Loucy (cell line): ENCODE measurements at regions not wholly inside any gene's neighbourhood (a gene's known extent, or its start where the extent isn't known, plus 50 kb on each side); places are given as distances from the start of the nearest gene placed in this dataset.
A peak's percentile ranks its signal among the peaks of the same experiment; 100 is the strongest.

Source experiments
- H2AFZ ChIP-seq: fragments of 200-600 bp; sonication (generic); 2 replicates; pipeline ENCODE4 v1.6.0; 2016; ENCODE audit warnings: antibody characterized with exemption, mild to moderate bottlenecking, low read length, moderate library complexity
- H3F3A ChIP-seq: fragments of 200-600 bp; 2 replicates; pipeline ENCODE4 v1.6.0; 2016; ENCODE audit warnings: antibody characterized with exemption, low read depth, mild to moderate bottlenecking
- H3K27me3 ChIP-seq: fragments of 200-600 bp; sonication (generic); 2 replicates; pipeline ENCODE4 v1.6.1; 2014; ENCODE audit warnings: low read length, mild to moderate bottlenecking; ENCODE audit not compliant: insufficient read depth, poor library complexity, severe bottlenecking
- H3K36me3 ChIP-seq: fragments of 200-600 bp; sonication (generic); 2 replicates; pipeline ENCODE4 v1.6.1; 2016; ENCODE audit warnings: low read length; ENCODE audit not compliant: insufficient read depth
- H3K4me1 ChIP-seq: fragments of 200-600 bp; sonication (generic); 2 replicates; pipeline ENCODE4 v1.5.1; 2014; ENCODE audit warnings: low read length, mild to moderate bottlenecking; ENCODE audit not compliant: insufficient read depth, poor library complexity, severe bottlenecking
- H3K4me2 ChIP-seq: fragments of 200-600 bp; sonication (generic); 2 replicates; pipeline ENCODE4 v1.6.0; 2014; ENCODE audit warnings: antibody characterized with exemption, low read length, low read depth, mild to moderate bottlenecking; ENCODE audit not compliant: poor library complexity, severe bottlenecking
- H3K4me3 ChIP-seq: fragments of 200-600 bp; sonication (generic); 2 replicates; pipeline ENCODE4 v1.5.1; 2014; ENCODE audit warnings: low read length, mild to moderate bottlenecking, mixed read lengths; ENCODE audit not compliant: poor library complexity, severe bottlenecking
- H3K79me2 ChIP-seq: fragments of 200-600 bp; sonication (generic); 2 replicates; pipeline ENCODE4 v1.6.1; 2014; ENCODE audit warnings: low read length; ENCODE audit not compliant: insufficient read depth
- H3K9ac ChIP-seq: fragments of 200-600 bp; sonication (generic); 2 replicates; pipeline ENCODE4 v1.6.0; 2014; ENCODE audit warnings: mild to moderate bottlenecking, low read depth, low read length, moderate library complexity; ENCODE audit not compliant: poor library complexity, severe bottlenecking
- H3K9me2 ChIP-seq: fragments of 200-600 bp; sonication (generic); replicated peaks from 2 replicates; pipeline ENCODE4 v1.6.1; 2016; ENCODE audit warnings: low read depth, low read length, mixed read lengths
- H3K9me3 ChIP-seq: fragments of 200-600 bp; sonication (generic); 2 replicates; pipeline ENCODE4 v1.6.1; 2014; ENCODE audit warnings: mild to moderate bottlenecking, antibody characterized with exemption, low read length, low read depth; ENCODE audit not compliant: insufficient read depth
- H4K20me1 ChIP-seq: fragments of 200-600 bp; sonication (generic); 2 replicates; pipeline ENCODE4 v1.6.0; 2014; ENCODE audit warnings: antibody characterized with exemption, low read length, mild to moderate bottlenecking; ENCODE audit not compliant: insufficient read depth, poor library complexity, severe bottlenecking
- EZH2phosphoT487 ChIP-seq: fragments of 200-600 bp; IDR thresholded peaks from 2 replicates; pipeline ENCODE4 v1.6.1; 2018; ENCODE audit warnings: antibody characterized with exemption, mild to moderate bottlenecking, moderate library complexity, borderline replicate concordance
- TF ChIP-seq, protein P1 (sequence below): fragments of 200-600 bp; sonication (generic); conservative IDR thresholded peaks from 2 replicates; pipeline ENCODE4 v1.5.1; 2014; ENCODE audit warnings: mild to moderate bottlenecking, antibody characterized with exemption, low read length

DNA sequence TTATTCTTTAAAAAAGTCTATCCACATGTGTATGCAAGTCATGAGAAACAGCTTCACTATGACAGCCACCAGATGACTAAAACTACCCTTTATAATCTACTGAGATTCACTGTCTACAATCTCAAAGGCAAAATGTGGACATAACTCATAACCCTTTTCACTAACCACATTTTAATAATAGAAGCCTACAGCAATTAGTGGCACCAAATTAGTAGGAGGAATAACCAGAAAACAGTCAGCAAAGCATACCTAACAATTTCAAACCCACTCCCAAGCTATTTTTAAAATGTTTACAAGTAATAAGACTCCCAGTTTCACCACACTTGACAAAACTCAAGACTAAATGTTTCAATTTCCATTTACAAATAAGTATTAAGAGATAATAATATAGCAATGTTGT is 442.9 kb downstream of the PTPRC start:
- TF ChIP-seq, protein P1, sequence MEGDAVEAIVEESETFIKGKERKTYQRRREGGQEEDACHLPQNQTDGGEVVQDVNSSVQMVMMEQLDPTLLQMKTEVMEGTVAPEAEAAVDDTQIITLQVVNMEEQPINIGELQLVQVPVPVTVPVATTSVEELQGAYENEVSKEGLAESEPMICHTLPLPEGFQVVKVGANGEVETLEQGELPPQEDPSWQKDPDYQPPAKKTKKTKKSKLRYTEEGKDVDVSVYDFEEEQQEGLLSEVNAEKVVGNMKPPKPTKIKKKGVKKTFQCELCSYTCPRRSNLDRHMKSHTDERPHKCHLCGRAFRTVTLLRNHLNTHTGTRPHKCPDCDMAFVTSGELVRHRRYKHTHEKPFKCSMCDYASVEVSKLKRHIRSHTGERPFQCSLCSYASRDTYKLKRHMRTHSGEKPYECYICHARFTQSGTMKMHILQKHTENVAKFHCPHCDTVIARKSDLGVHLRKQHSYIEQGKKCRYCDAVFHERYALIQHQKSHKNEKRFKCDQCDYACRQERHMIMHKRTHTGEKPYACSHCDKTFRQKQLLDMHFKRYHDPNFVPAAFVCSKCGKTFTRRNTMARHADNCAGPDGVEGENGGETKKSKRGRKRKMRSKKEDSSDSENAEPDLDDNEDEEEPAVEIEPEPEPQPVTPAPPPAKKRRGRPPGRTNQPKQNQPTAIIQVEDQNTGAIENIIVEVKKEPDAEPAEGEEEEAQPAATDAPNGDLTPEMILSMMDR: no peak
- TF ChIP-seq EZH2phosphoT487: no peak

DNA sequence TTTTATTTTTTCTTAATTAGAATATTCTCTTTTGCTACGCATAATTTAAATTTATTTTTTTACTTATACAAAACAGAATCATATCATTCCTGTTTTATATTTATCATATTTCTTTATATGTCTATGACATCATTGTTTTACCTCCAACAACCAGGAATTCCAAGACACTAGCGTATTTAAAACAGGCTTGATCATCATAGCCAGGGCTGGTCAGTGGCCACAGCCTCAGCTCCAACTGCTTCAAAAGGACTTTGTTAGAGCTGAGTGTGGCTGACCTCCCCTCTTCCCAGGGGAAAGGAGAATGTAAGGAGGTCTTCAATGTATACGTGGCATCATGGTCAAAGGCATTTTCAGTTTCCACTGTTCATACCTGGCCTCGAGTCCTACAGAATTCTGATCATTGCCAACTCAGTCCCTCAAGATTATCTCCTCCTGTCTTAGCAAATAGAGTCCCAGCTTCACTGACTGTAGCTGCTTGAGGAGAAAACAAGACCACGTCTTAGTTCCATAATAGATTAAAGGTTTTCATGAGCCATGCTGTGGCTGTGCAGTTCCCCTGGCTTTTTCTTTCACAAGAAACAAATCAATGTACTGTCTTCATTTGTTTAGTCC is 444.0 kb downstream of the PTPRC start:
- no peaks in the 10 kb centered on the region for H3K9me2 ChIP-seq
- TF ChIP-seq EZH2phosphoT487: no peak
- TF ChIP-seq, protein P1: no peak
- no peak overlapping the region for H3K4me2 ChIP-seq
- no peaks in the 10 kb centered on the region for H3K79me2 ChIP-seq
- no peaks in the 10 kb centered on the region for H3K9me3 ChIP-seq
- H3F3A ChIP-seq: no peaks in the 10 kb centered on the region
- H3K9ac ChIP-seq: no peak overlapping the region
- H3K36me3 ChIP-seq: no peaks in the 10 kb centered on the region
- H2AFZ ChIP-seq: no peak overlapping the region
- H3K4me1 ChIP-seq: peaks cover 28% of the 10 kb centered on the region
- H3K27me3 ChIP-seq: no peaks in the 10 kb centered on the region
- no peak overlapping the region for H3K4me3 ChIP-seq
- no peaks in the 10 kb centered on the region for H4K20me1 ChIP-seq

More for the DNA sequence above, 442.9 kb downstream of the PTPRC start:
- no peaks in the 10 kb centered on the region for H3F3A ChIP-seq
- no peaks in the 10 kb centered on the region for H3K9me2 ChIP-seq
- H3K9ac ChIP-seq: no peak overlapping the region
- H3K4me2 ChIP-seq: no peak overlapping the region
- no peak overlapping the region for H2AFZ ChIP-seq
- H3K9me3 ChIP-seq: no peaks in the 10 kb centered on the region
- H3K4me1 ChIP-seq: peaks cover 22% of the 10 kb centered on the region
- H3K4me3 ChIP-seq: no peak overlapping the region
- no peaks in the 10 kb centered on the region for H3K79me2 ChIP-seq
- no peaks in the 10 kb centered on the region for H4K20me1 ChIP-seq
- no peaks in the 10 kb centered on the region for H3K36me3 ChIP-seq
- no peaks in the 10 kb centered on the region for H3K27me3 ChIP-seq

GRCh38 chr1:199083680-199084079 is 444.8 kb downstream of the PTPRC start:
- H3K4me3 ChIP-seq: no peak overlapping the region
- peaks cover 32% of the 10 kb centered on the region for H3K4me1 ChIP-seq
- H2AFZ ChIP-seq: 0 out of 2 replicates have a peak overlapping the region, but pooled peaks have one; percentile 12
- peak overlapping the region; percentile 11 for H3K4me2 ChIP-seq
- H3K9me2 ChIP-seq: no peaks in the 10 kb centered on the region
- H3K27me3 ChIP-seq: no peaks in the 10 kb centered on the region
- no peaks in the 10 kb centered on the region for H4K20me1 ChIP-seq
- no peak for TF ChIP-seq EZH2phosphoT487
- TF ChIP-seq, protein P1: no peak
- peak overlapping the region; percentile 8 for H3K9ac ChIP-seq
- no peaks in the 10 kb centered on the region for H3K36me3 ChIP-seq
- H3K9me3 ChIP-seq: no peaks in the 10 kb centered on the region
- no peaks in the 10 kb centered on the region for H3K79me2 ChIP-seq
- H3F3A ChIP-seq: no peaks in the 10 kb centered on the region
